ENCODE measurements at regions not wholly inside any gene's neighbourhood (a gene's known extent, or its start where the extent isn't known, plus 50 kb on each side); places are given as distances from the start of the nearest gene placed in this dataset.

GRCh38 chr7:125675169-125675568, 745.5 kb upstream of the POT1 start:
- Histone ChIP-seq H4K20me1 (ENCODE audit: low read depth, low read length) (no peaks in the 10 kb centered on the region), H3K9me2 (replicated peaks; ENCODE audit: insufficient read depth, low read length) (no peaks in the 10 kb centered on the region)
- TF ChIP-seq CTCF (IDR thresholded peaks at IDR 0.05; ENCODE audit: insufficient read depth, low read length, poor library complexity, severe bottlenecking) (no peak), EZH2phosphoT487 (conservative IDR thresholded peaks at IDR 0.05; ENCODE audit: low read length) (no peak)

GRCh38 chr7:125670926-125671572, 741.4 kb upstream of the POT1 start:
- Histone ChIP-seq H3K27ac (ENCODE audit: low read depth, low read length) (no peak overlapping the region), H3F3A (ENCODE audit: insufficient read depth) (no peaks in the 10 kb centered on the region)

More at GRCh38 chr7:125675169-125675568, 745.5 kb upstream of the POT1 start:
- Histone ChIP-seq H3K9me3 (ENCODE audit: insufficient read depth, low read length) (no peaks in the 10 kb centered on the region), H3K4me3 (ENCODE audit: insufficient read depth, low read length, poor library complexity, severe bottlenecking) (no peak overlapping the region), H3K9ac (ENCODE audit: low read length) (no peak overlapping the region), H3F3A (ENCODE audit: insufficient read depth) (no peaks in the 10 kb centered on the region), H3K79me2 (ENCODE audit: insufficient read depth, low read length) (no peaks in the 10 kb centered on the region), H3K36me3 (ENCODE audit: low read length) (no peaks in the 10 kb centered on the region), H3K4me2 (ENCODE audit: low read depth, low read length, poor library complexity, severe bottlenecking) (no peak overlapping the region), H3K27me3 (ENCODE audit: low read length) (no peaks in the 10 kb centered on the region), H2AFZ (ENCODE audit: low read depth, low read length, severe bottlenecking) (no peak overlapping the region), H3K27ac (ENCODE audit: low read depth, low read length) (no peak overlapping the region)

GRCh38 chr7:125668321-125668993, 738.8 kb upstream of the POT1 start:
- TF ChIP-seq EZH2phosphoT487 (conservative IDR thresholded peaks at IDR 0.05; ENCODE audit: low read length) (no peak), CTCF (IDR thresholded peaks at IDR 0.05; ENCODE audit: insufficient read depth, low read length, poor library complexity, severe bottlenecking) (no peak)
- Histone ChIP-seq H3K9me3 (ENCODE audit: insufficient read depth, low read length) (no peaks in the 10 kb centered on the region), H3K27me3 (ENCODE audit: low read length) (no peaks in the 10 kb centered on the region), H3K4me3 (ENCODE audit: insufficient read depth, low read length, poor library complexity, severe bottlenecking) (no peak overlapping the region), H3K79me2 (ENCODE audit: insufficient read depth, low read length) (no peaks in the 10 kb centered on the region), H3K9me2 (replicated peaks; ENCODE audit: insufficient read depth, low read length) (no peaks in the 10 kb centered on the region), H4K20me1 (ENCODE audit: low read depth, low read length) (no peaks in the 10 kb centered on the region), H3K27ac (ENCODE audit: low read depth, low read length) (no peak overlapping the region), H3K9ac (ENCODE audit: low read length) (no peak overlapping the region), H3K36me3 (ENCODE audit: low read length) (no peaks in the 10 kb centered on the region), H3K4me2 (ENCODE audit: low read depth, low read length, poor library complexity, severe bottlenecking) (no peak overlapping the region), H3F3A (ENCODE audit: insufficient read depth) (no peaks in the 10 kb centered on the region), H2AFZ (ENCODE audit: low read depth, low read length, severe bottlenecking) (no peak overlapping the region)

More at GRCh38 chr7:125670926-125671572, 741.4 kb upstream of the POT1 start:
- H3K27me3 ChIP-seq (ENCODE audit: low read length), result no peaks in the 10 kb centered on the region
- H3K36me3 ChIP-seq (ENCODE audit: low read length), result no peaks in the 10 kb centered on the region
- no peak overlapping the region for H3K4me3 ChIP-seq (ENCODE audit: insufficient read depth, low read length, poor library complexity, severe bottlenecking)
- H3K9ac ChIP-seq (ENCODE audit: low read length), result no peak overlapping the region
- H3K9me2 ChIP-seq (replicated peaks; ENCODE audit: insufficient read depth, low read length), result no peaks in the 10 kb centered on the region
- no peak overlapping the region for H3K4me2 ChIP-seq (ENCODE audit: low read depth, low read length, poor library complexity, severe bottlenecking)
- no peaks in the 10 kb centered on the region for H3K9me3 ChIP-seq (ENCODE audit: insufficient read depth, low read length)
- peak; percentile 50 for TF ChIP-seq CTCF (IDR thresholded peaks at IDR 0.05; ENCODE audit: insufficient read depth, low read length, poor library complexity, severe bottlenecking)
- no peak for TF ChIP-seq EZH2phosphoT487 (conservative IDR thresholded peaks at IDR 0.05; ENCODE audit: low read length)
- no peaks in the 10 kb centered on the region for H3K79me2 ChIP-seq (ENCODE audit: insufficient read depth, low read length)
- no peak overlapping the region for H2AFZ ChIP-seq (ENCODE audit: low read depth, low read length, severe bottlenecking)
- no peaks in the 10 kb centered on the region for H4K20me1 ChIP-seq (ENCODE audit: low read depth, low read length)
